Esophagus squamous epithelium (tissue), 4 donors: ENCODE measurements at regions not wholly inside any gene's neighbourhood (a gene's known extent, or its start where the extent isn't known, plus 50 kb on each side); places are given as distances from the start of the nearest gene placed in this dataset.

Experiments
- CTCF ChIP-seq, 6 experiments: fragments of 450-650 bp in 4 of 6; fragments of 200-600 bp in 2 of 6; sonication (generic) in 2 of 6; IDR thresholded peaks; one replicate each; pipeline ENCODE4 v1.5.1; 2016 to 2019; ENCODE audit warnings: antibody characterized with exemption in 6 of 6, mild to moderate bottlenecking in 4 of 6, moderate library complexity in 4 of 6
- POLR2A ChIP-seq, 4 donors: fragments of 450-650 bp; IDR thresholded peaks; one replicate each; pipeline ENCODE4 v1.6.1; 2017; ENCODE audit warnings: antibody characterized with exemption in 4 of 4, mild to moderate bottlenecking in 4 of 4, moderate library complexity in 3 of 4

- TF ChIP-seq CTCF (IDR thresholded peaks at IDR 0.05) = no peak
- TF ChIP-seq POLR2A (IDR thresholded peaks at IDR 0.05) = no peak
Measured at GRCh38 chr13:58025821-58026220, 394.3 kb downstream of the PCDH17 start.
